ENCODE measurements at regions not wholly inside any gene's neighbourhood (a gene's known extent, or its start where the extent isn't known, plus 50 kb on each side); places are given as distances from the start of the nearest gene placed in this dataset.

- DNase-seq = no peak
Observed at GRCh38 chr11:92720385-92720784, 249.1 kb upstream of the MTNR1B start.

GRCh38 chr11:92725352-92725751 lies 244.1 kb upstream of the MTNR1B start:
- no peak for DNase-seq

- DNase-seq = no peak
Observed at GRCh38 chr11:92727123-92727522, 242.3 kb upstream of the MTNR1B start.

- no peak for DNase-seq
Observed at GRCh38 chr11:92727769-92728168, 241.7 kb upstream of the MTNR1B start.

- no peak for DNase-seq
Observed at GRCh38 chr11:92728628-92729027, 240.8 kb upstream of the MTNR1B start.

GRCh38 chr11:92735039-92735438 lies 234.4 kb upstream of the MTNR1B start:
- DNase-seq = peak; percentile 8

- DNase-seq = peak; percentile 77
Observed at GRCh38 chr11:92738276-92738675, 231.2 kb upstream of the MTNR1B start.

- DNase-seq = peak; percentile 91
Observed at GRCh38 chr11:92739041-92739440, 230.4 kb upstream of the MTNR1B start.

GRCh38 chr11:92739491-92739890 lies 230.0 kb upstream of the MTNR1B start:
- peak; percentile 68 for DNase-seq

- no peak for DNase-seq
Observed at GRCh38 chr11:92740276-92740675, 229.2 kb upstream of the MTNR1B start.

GRCh38 chr11:92744929-92745585 lies 224.4 kb upstream of the MTNR1B start:
- DNase-seq = peak; percentile 21

- no peak for DNase-seq
Observed at GRCh38 chr11:92750794-92751193, 218.7 kb upstream of the MTNR1B start.

GRCh38 chr11:92751594-92751993 lies 217.9 kb upstream of the MTNR1B start:
- peak; percentile 26 for DNase-seq

GRCh38 chr11:92752122-92752521 lies 217.3 kb upstream of the MTNR1B start:
- DNase-seq = no peak

- DNase-seq = peak; percentile 56
Observed at GRCh38 chr11:92753161-92753560, 216.3 kb upstream of the MTNR1B start.

- DNase-seq = peak; percentile 83
Observed at GRCh38 chr11:92758241-92758780, 211.1 kb upstream of the MTNR1B start.

- DNase-seq = no peak
Observed at GRCh38 chr11:92759571-92760214, 209.8 kb upstream of the MTNR1B start.

GRCh38 chr11:92762121-92762540 lies 207.3 kb upstream of the MTNR1B start:
- no peak for DNase-seq

- DNase-seq = no peak
Observed at GRCh38 chr11:92763336-92763735, 206.1 kb upstream of the MTNR1B start.

- DNase-seq = no peak
Observed at GRCh38 chr11:92764128-92764527, 205.3 kb upstream of the MTNR1B start.

- DNase-seq = no peak
Observed at GRCh38 chr11:92765082-92765840, 204.2 kb upstream of the MTNR1B start.

GRCh38 chr11:92765965-92766371 lies 203.5 kb upstream of the MTNR1B start:
- DNase-seq = peak; percentile 64

GRCh38 chr11:92766698-92767097 lies 202.8 kb upstream of the MTNR1B start:
- no peak for DNase-seq

- no peak for DNase-seq
Observed at GRCh38 chr11:92767416-92767815, 202.0 kb upstream of the MTNR1B start.
